ENCODE measurements at regions not wholly inside any gene's neighbourhood (a gene's known extent, or its start where the extent isn't known, plus 50 kb on each side); places are given as distances from the start of the nearest gene placed in this dataset.
"Not testable (repeated sequence)": the region's sequence is repeated elsewhere in the genome, so short reads cannot be mapped to it uniquely, and the experiment has no call there.

- not testable (repeated sequence) for TF ChIP-seq USF1 (CRISPR knock-in tag; IDR thresholded peaks at IDR 0.05); BRCA1 (IDR thresholded peaks at IDR 0.05); BRCA1 (CRISPR knock-in tag; IDR thresholded peaks at IDR 0.05); SRSF1 (IDR thresholded peaks at IDR 0.05; ENCODE audit: low read depth, low read length)
Observed at GRCh38 chr13:85980447-85980846, 181.2 kb upstream of the SLITRK6 start.

Data from K562 (cell line).